ENCODE measurements at regions not wholly inside any gene's neighbourhood (a gene's known extent, or its start where the extent isn't known, plus 50 kb on each side); places are given as distances from the start of the nearest gene placed in this dataset.

DNA sequence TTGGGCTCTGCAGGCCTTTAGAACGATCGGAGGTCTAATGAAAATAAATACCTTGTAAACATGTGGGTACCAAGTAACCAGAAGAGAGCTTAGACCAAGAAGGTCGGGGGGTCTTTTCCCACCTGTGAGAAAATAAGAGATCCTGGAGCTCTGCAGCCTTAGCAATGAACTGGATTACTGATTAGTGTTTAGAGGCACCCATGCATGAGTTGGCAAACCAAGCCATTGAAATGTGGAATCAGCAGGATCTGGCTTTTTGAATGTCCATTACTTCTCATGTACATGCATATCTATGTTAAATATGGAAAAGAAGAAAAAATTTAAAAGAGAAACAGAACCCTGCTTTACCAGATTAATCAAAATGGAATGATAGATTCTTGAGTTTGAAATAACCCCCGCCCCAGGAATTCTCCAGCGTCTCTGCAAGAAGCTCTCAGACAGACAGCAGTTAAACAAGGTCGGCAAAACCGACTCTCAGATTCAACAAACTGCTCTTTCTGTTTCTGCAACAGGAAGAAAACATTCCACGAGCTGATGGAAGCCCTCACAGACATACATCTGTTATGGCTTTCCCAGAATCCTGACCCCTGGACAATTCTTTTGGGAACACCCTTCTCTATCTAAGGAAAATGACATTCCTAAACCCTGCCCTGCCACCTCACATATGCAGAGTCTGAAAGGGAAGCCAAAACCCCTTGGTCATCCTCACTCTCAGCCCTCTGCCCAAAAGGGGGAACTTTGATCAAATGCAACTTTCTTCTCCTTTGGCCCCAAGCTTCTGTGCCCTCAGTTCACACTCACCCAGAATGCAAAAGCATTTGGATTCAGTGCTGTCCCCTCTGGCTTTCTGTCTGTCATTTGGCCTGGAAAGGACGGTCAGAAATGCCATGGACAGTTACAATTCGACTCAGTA is 78.7 kb upstream of the EN2 start:
- no peak overlapping the region for H3K4me3 ChIP-seq
- H3K4me1 ChIP-seq = peaks cover 0 to 48% (median 44%) of the 10 kb centered on the region in 4 donors
- H3K27ac ChIP-seq = no peak overlapping the region
- H3K36me3 ChIP-seq = no peaks in the 10 kb centered on the region
- intact Hi-C loops (cut with DNase I; ENCODE audit: low total_unique reads) = no loop called here
- DNase-seq = no peak
- H3K9me3 ChIP-seq = no peaks in the 10 kb centered on the region
- H3K27me3 ChIP-seq = peaks cover 0 to 100% of the 10 kb centered on the region in 2 donors
- TF ChIP-seq, protein P1, sequence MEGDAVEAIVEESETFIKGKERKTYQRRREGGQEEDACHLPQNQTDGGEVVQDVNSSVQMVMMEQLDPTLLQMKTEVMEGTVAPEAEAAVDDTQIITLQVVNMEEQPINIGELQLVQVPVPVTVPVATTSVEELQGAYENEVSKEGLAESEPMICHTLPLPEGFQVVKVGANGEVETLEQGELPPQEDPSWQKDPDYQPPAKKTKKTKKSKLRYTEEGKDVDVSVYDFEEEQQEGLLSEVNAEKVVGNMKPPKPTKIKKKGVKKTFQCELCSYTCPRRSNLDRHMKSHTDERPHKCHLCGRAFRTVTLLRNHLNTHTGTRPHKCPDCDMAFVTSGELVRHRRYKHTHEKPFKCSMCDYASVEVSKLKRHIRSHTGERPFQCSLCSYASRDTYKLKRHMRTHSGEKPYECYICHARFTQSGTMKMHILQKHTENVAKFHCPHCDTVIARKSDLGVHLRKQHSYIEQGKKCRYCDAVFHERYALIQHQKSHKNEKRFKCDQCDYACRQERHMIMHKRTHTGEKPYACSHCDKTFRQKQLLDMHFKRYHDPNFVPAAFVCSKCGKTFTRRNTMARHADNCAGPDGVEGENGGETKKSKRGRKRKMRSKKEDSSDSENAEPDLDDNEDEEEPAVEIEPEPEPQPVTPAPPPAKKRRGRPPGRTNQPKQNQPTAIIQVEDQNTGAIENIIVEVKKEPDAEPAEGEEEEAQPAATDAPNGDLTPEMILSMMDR (IDR thresholded peaks at IDR 0.05) = no peak

DNA sequence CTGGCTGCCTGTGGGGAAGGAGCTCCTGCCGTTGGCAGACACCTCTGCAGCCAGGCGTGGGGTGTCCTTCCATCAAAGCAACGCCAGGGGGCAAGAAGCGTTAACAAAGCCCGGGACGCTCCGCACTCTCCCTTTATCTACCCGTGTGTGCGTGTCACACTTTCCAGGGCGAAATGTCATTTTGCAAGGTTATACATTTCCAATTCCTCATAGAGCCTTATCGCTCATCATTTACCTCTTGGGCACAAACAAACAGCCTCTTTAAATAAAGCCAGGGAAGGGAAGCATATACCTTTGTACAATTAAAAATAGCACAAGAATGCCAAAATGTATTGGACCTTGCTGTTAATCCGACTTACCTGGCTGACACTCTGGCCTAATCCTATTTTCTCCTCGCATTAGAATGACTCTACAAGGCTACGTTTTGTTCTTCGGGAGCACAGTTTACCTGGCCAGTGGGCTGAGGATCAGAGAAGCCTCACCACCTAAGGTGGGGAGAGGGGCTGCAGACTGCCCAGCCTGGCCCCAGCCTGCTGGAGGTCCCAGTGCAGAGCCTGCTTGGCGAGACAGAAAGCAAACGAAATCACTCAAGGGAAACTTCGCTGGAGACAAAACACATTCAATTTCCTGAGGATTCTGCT is 77.6 kb upstream of the EN2 start:
- Histone ChIP-seq H3K36me3 (no peaks in the 10 kb centered on the region), H3K27me3 (peaks cover 0 to 100% of the 10 kb centered on the region in 2 donors), H3K9me3 (no peaks in the 10 kb centered on the region), H3K4me1 (peaks cover 0 to 36% (median 32%) of the 10 kb centered on the region in 4 donors), H3K27ac (no peak overlapping the region), H3K4me3 (no peak overlapping the region)
- DNase-seq = peak in 1 of 2 donors; percentile 54
- TF ChIP-seq, protein P1 (IDR thresholded peaks at IDR 0.05) = peak; percentile 41 to 55
- intact Hi-C loops (cut with DNase I; ENCODE audit: low total_unique reads) = no loop called here

DNA sequence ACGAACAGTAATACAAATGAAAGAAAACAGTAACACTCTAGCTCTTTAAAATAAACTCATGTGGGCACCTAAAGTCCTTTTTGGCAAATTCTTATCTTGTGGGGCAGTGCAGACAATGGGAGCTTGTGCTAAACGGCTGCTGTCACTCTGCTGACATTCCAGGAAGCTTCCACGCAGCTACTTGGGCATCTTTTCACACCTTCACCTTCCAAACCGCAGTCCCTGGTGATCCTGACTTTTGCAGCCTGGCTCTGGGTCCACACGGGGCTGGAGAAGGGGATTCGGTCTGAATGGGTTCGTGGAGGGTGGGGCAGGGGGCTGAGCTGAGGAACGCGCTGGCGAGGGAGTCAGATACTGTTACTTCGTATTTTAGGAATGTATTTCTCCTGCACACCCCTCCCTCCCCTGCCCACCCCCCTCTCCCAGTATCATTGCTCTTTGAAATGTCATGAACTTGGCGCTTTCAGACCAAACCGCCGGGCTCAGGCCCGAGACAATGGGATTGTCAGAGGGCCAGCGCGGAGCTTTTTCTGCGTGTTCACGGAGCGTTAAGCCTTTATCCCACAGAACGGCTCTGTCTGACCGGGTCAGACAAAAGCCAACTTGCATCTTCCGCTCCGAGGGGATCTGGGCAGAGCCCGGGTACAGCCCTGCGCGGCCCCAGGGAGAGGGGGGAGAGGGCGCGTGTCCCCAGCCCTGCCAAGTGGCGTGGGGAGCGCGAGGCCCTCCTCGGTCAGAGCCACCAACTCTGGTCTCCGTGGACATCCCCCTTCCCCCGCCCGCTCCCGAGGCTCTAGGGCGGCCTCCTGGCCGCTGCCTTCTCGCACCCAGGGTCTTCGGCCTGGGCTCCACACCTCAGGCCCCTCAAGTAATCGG is 76.7 kb upstream of the EN2 start:
- TF ChIP-seq, protein P1 (IDR thresholded peaks at IDR 0.05) = no peak

DNA sequence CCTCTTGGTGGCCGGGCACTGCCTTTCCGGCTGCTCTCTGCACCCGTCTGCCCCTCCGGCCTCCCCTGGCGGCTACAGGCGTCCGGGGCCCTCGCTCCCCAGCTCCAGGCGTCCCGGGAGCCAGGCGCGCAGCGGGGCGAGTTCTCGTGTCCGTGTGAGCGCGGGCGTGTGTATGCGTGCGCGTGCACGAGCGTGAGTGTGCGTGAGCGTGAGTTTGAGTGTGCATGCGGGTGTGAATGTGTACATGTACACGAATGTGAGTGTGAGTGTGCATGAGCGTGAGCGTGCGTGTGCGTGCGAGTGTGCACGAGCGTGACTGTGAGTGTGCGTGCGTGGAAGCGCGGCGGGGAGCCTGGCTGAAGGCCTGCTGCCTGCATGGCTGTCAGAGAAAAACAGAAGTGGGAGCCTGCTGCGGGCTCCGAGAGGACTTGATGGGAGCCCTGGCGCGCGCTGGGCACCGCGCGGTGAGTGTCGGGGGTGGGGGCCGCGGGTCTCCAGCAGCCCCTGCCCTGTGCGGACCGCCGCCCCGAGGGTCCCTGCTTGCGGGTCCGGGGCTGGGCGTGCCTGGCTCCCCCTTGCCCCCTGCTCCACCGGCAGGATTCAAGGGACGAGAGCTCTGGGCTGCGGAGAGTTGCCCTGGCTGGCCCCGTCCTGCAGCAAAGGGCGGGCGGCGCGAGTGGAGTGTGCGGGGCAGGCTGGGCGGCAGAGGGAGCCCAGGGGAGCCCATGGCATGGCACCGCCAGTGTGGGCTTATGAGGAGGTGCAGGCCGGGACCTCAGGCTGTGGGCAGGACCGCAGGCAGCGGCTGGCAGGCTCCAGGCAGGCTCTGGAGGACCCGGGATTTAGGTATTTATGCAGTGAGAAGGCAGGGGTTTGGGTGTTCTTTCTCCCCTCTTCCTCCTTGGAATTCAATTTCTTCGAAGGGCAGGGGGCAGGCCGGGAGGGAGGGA is 75.8 kb upstream of the EN2 start:
- Histone ChIP-seq H3K9me3 (no peaks in the 10 kb centered on the region), H3K4me1 (peaks cover 0 to 35% (median 31%) of the 10 kb centered on the region in 4 donors), H3K4me3 (peak overlapping the region in 1 of 2 donors; percentile 22), H3K27ac (no peak overlapping the region), H3K36me3 (no peaks in the 10 kb centered on the region), H3K27me3 (peaks cover 0 to 100% of the 10 kb centered on the region in 2 donors)
- intact Hi-C loops (cut with DNase I; ENCODE audit: low total_unique reads) = no loop called here
- TF ChIP-seq, protein P1 (IDR thresholded peaks at IDR 0.05) = no peak
- no peak for DNase-seq

More for the DNA sequence above, 76.7 kb upstream of the EN2 start:
- Histone ChIP-seq H3K27ac (no peak overlapping the region), H3K9me3 (no peaks in the 10 kb centered on the region), H3K4me1 (peaks cover 0 to 35% (median 31%) of the 10 kb centered on the region in 4 donors), H3K27me3 (peaks cover 0 to 100% of the 10 kb centered on the region in 2 donors), H3K36me3 (no peaks in the 10 kb centered on the region), H3K4me3 (peak overlapping the region in 1 of 2 donors; percentile 22)
- intact Hi-C loops (cut with DNase I; ENCODE audit: low total_unique reads) = no loop called here
- no peak for DNase-seq

Data from tibial artery (tissue), 4 donors.